Left renal pelvis (tissue), 4 donors: ENCODE measurements at regions not wholly inside any gene's neighbourhood (a gene's known extent, or its start where the extent isn't known, plus 50 kb on each side); places are given as distances from the start of the nearest gene placed in this dataset.

Experiments
- DNase-seq, 4 donors: peaks; one replicate each; pipeline ENCODE4 v3.0.0-alpha.2; 2013; ENCODE audit warnings: low read depth in 4 of 4, low spot score in 3 of 4

DNA sequence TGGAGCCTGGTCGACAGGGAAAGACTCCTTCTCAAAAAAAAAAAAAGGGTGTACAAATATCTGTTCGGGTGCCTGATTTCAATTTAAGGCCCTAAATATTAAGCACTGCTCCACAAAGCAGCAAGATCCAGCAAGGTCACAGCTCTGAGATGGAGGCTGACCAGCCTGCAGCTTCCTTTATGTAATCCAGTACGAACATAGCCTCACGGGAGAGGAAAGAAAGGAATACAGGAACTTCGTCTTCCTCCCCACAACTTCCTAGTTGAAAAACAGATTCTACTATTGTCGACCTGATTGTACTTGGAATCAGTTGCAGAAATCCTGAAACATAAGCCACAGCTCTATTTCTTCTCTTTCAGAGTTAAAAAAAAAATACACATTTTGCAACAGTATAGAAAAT is 53.5 kb upstream of the TBC1D9 start:
- DNase-seq: no peak

GRCh38 chr4:140808256-140808655 is 52.1 kb upstream of the TBC1D9 start:
- DNase-seq: no peak

DNA sequence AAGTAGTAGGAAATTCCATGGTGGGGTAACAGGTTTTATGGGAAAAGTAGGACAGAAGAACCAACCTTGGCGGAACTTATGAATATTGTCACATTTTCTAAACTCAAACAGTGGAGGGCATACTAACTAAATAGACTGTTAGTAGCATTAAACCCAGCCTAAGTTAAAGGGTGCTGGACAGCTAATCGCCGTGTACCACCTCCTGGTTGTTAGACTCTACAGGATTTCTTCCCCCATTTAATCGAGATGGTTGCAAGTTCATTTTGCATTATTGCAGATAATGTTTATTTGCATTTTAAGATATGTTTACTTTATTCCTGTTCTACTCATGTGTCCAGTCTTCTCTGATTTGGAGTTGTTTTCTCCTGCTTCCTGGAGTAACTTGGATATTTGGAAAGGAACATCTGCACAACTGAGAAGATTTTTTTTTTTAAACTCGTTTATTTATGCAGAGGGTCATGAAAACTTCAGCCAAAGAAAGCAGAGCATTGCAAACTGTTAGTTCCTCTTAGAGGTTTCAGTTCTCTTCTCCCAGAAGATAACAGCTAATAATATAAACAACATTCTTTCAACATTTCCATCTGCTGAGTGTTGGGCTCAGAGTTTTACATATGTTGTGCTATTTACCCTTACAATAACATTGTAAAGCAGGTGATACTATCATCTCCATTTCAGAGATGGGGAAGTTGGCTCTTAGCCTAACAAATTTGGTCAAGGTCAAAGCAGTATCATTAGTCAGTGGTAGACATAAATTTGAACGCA is 51.5 kb upstream of the TBC1D9 start:
- peak; percentile 18 to 44 (median 33) for DNase-seq

DNA sequence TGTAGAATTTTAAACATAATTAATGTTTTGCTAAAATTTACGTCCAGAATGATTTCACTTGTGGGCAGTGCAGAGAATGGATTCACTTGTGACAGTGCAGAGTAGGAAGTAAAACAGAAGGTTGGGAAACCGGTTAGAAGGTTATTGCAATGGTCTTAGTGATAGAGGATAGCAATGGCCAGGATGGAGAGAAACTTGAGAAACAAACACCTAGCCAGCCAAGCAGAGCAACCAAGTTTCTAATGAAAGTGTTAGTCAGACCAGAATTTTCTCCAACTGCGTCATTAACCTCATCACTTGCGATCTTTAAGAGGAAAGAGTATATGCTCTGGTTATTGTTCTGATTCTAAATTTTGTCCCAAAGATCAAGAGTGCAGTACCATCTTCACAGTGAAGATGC is 50.0 kb upstream of the TBC1D9 start:
- no peak for DNase-seq
